ENCODE measurements at regions not wholly inside any gene's neighbourhood (a gene's known extent, or its start where the extent isn't known, plus 50 kb on each side); places are given as distances from the start of the nearest gene placed in this dataset.

- DNase-seq (ENCODE audit: low read depth), result no peak
- TF ChIP-seq CTCF (IDR thresholded peaks at IDR 0.05; ENCODE audit: insufficient read depth, low read depth, low read length, missing control alignments), result no peak
These were observed 475.3 kb upstream of the AUTS2 start for GRCh38 chr7:69122953-69123352.

GRCh38 chr7:69126896-69127479 is 471.3 kb upstream of the AUTS2 start:
- TF ChIP-seq CTCF (IDR thresholded peaks at IDR 0.05; ENCODE audit: insufficient read depth, low read depth, low read length, missing control alignments), result no peak
- H3K4me3 ChIP-seq (ENCODE audit: low read depth, low read length), result no peak overlapping the region
- DNase-seq (ENCODE audit: low read depth), result no peak

More at GRCh38 chr7:69122953-69123352, 475.3 kb upstream of the AUTS2 start:
- no peak overlapping the region for H3K4me3 ChIP-seq (ENCODE audit: low read depth, low read length)

- no peak for TF ChIP-seq CTCF (IDR thresholded peaks at IDR 0.05; ENCODE audit: insufficient read depth, low read depth, low read length, missing control alignments)
- DNase-seq (ENCODE audit: low read depth), result no peak
- no peak overlapping the region for H3K4me3 ChIP-seq (ENCODE audit: low read depth, low read length)
These were observed 468.8 kb upstream of the AUTS2 start for GRCh38 chr7:69129524-69129923.

GRCh38 chr7:69129951-69130350 is 468.3 kb upstream of the AUTS2 start:
- TF ChIP-seq CTCF (IDR thresholded peaks at IDR 0.05; ENCODE audit: insufficient read depth, low read depth, low read length, missing control alignments), result no peak
- no peak overlapping the region for H3K4me3 ChIP-seq (ENCODE audit: low read depth, low read length)
- no peak for DNase-seq (ENCODE audit: low read depth)

- no peak overlapping the region for H3K4me3 ChIP-seq (ENCODE audit: low read depth, low read length)
- no peak for TF ChIP-seq CTCF (IDR thresholded peaks at IDR 0.05; ENCODE audit: insufficient read depth, low read depth, low read length, missing control alignments)
- no peak for DNase-seq (ENCODE audit: low read depth)
These were observed 467.9 kb upstream of the AUTS2 start for GRCh38 chr7:69130396-69130795.

- DNase-seq (ENCODE audit: low read depth), result no peak
- H3K4me3 ChIP-seq (ENCODE audit: low read depth, low read length), result no peak overlapping the region
- no peak for TF ChIP-seq CTCF (IDR thresholded peaks at IDR 0.05; ENCODE audit: insufficient read depth, low read depth, low read length, missing control alignments)
These were observed 464.0 kb upstream of the AUTS2 start for GRCh38 chr7:69134316-69134715.

GRCh38 chr7:69147631-69148030 is 450.6 kb upstream of the AUTS2 start:
- DNase-seq (ENCODE audit: low read depth), result no peak
- H3K4me3 ChIP-seq (ENCODE audit: low read depth, low read length), result no peak overlapping the region
- no peak for TF ChIP-seq CTCF (IDR thresholded peaks at IDR 0.05; ENCODE audit: insufficient read depth, low read depth, low read length, missing control alignments)

Data from GM12865 (cell line).